NCI-H128 (cell line): ENCODE measurements at regions not wholly inside any gene's neighbourhood (a gene's known extent, or its start where the extent isn't known, plus 50 kb on each side); places are given as distances from the start of the nearest gene placed in this dataset.
"Not testable (repeated sequence)": the region's sequence is repeated elsewhere in the genome, so short reads cannot be mapped to it uniquely, and the experiment has no call there.

Experiments
- DNase-seq: peaks from one replicate; lab custom pipeline; 2025; ENCODE audit not compliant: unreplicated experiment; lab: John Stamatoyannopoulos, UW

DNA sequence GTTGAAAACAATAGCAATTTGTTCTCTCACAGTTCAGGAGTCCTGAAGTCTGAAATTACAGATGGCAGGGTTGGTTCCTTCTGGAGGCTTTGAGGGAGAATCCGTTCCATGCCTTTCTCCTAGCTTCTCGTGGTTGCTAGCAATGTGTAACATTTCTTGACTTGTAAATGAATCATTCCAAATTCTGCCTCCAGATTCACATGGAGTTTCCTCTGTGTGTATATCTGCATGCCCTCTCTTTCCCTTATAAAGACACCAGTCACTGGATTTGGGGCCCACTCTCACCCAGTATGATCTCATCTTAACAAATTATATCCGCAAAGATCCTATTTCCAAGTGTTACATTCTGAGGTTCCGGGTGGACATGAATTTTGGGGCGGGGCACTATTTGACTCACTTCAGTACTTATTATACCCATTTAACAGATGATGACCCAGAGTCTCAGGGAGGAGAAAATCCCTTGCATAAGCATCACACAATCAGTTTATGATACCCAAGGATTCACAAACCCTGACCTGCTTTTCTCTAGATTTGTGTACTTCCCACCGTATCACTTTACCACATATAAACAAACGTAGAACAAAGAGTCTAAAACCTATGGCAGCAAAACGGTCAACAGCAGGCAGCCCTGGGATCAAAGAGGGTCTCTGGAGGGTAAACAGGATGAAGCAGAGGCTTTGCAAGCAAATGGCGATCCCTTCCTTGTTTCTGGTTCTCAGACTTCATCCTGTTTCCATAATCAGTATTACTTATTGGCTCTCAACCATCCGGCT lies 93.7 kb downstream of the C9orf152 start:
- DNase-seq = no peak

DNA sequence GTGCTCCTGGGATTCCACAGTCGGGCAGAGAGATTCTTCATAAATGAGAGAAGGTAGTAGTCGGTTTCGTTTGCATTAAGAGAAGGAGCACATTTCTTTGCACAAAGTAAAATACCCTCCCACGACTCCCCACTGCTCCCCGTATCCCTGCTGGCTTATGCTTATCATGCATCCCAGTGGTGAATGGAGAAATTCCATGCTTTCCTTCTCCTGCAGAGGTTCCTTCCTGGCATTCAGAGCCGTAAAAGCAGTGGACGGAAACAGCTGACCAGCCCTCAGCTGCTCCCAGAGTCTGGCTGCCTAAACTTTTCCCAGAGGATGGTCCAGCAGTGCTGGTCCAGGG lies 93.1 kb downstream of the C9orf152 start:
- no peak for DNase-seq

GRCh38 chr9:110115341-110115820 lies 92.6 kb downstream of the C9orf152 start:
- no peak for DNase-seq

- no peak for DNase-seq
Observed at GRCh38 chr9:110115826-110116542, 92.0 kb downstream of the C9orf152 start.

- no peak for DNase-seq
Observed at GRCh38 chr9:110116543-110116885, 91.4 kb downstream of the C9orf152 start.

- DNase-seq = no peak
Observed at GRCh38 chr9:110121170-110121569, 86.8 kb downstream of the C9orf152 start.

GRCh38 chr9:110123341-110124095 lies 84.4 kb downstream of the C9orf152 start:
- no peak for DNase-seq

GRCh38 chr9:110124439-110124838 lies 83.5 kb downstream of the C9orf152 start:
- DNase-seq = no peak

DNA sequence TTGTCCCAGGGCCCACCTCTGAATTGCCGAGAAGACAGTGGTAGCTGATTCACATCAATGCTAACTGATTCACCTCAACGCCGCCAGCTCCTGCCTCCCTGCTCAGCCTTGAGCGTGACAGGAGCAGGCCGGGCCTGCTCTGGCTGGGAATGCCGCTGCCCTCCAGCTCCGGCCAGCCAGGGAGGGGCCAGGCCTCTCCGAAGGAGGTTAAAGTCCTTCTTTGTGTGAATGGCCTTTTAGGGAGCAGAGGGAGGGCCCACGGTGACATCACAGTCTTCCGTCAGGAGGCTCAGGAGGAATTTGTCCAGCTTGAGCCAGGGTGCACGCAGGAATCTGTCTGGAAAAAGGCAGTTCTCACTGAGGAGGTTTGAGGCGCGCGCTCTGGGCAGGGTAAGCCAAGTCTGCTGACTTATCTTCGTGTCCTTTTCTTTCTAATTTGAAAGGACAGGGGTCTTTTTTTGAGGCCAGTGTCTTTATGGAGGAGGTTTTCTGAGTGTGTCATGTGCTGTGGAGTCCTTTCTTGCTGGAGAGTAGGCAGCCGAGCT lies 82.7 kb downstream of the C9orf152 start:
- DNase-seq = no peak

DNA sequence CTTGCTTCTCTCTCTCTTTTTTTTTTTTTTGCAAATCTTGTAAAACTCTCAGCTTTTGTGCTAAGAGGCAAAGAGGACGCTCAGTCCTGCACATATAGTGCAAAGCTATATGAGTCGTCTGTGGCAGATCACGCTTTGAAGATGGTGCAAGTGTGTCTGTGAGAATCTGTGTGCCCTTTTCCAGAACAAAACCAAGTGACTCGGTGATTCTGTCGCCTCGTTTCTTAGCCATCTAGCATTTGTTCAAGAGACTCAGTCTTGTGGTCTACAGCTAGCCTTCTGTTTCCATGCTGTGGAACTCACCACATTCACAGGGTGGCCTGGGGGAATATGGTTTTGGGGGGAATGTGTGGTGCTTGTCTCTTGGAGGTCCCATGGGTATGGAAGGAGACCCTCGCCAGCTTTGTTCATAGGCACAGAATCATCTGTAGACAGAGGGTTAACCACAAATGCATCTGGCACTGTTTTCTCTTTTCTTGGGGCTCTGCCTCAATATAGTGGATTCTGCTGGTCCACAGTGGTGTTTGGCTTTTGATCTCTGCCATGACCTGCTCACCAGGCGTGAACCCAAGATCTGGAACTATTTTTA lies 82.1 kb downstream of the C9orf152 start:
- no peak for DNase-seq

GRCh38 chr9:110126499-110126941 lies 81.4 kb downstream of the C9orf152 start:
- DNase-seq = no peak

DNA sequence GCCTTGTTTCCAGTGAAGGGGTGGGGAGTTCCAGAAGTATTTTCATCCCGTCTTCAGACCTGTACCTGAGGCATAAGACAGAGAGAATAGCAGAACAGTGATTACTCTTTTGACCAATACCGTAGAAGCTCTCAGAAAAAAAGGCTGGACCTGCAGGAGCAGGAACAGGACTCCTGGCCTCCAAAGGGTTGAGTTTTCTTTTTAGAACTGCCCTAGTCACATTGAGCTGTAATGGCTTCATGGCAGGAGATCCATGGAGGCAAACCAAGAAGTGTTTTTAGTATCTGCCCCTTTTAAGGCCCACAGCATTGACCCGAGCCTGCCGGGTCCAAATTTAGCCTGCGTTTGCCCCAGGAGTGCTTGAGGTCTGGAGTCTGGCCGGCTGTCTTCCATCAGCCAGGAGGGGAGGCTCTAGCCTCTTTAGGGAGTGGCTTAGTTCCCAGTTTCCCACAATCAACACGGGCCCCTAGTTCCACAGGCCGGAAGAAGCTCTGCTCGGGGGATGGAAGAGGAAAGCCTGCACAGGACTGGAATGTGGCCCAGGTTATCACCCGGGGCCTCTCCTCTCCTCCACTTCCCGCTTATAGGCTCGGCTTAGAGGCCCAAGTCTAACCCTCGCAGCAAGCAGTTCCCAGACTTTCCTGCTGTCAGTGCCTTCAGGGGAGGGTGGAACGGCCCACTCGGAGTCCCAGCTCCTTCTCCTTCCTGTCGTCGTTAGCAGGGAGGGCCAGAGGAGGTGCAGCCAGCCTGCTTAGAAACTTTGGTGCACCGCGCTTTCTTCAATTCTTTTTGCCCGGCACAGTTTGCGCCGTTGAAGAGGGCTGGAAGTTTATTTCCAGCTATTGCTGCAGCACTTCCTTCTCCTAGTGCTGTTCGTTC lies 80.7 kb downstream of the C9orf152 start:
- no peak for DNase-seq

DNA sequence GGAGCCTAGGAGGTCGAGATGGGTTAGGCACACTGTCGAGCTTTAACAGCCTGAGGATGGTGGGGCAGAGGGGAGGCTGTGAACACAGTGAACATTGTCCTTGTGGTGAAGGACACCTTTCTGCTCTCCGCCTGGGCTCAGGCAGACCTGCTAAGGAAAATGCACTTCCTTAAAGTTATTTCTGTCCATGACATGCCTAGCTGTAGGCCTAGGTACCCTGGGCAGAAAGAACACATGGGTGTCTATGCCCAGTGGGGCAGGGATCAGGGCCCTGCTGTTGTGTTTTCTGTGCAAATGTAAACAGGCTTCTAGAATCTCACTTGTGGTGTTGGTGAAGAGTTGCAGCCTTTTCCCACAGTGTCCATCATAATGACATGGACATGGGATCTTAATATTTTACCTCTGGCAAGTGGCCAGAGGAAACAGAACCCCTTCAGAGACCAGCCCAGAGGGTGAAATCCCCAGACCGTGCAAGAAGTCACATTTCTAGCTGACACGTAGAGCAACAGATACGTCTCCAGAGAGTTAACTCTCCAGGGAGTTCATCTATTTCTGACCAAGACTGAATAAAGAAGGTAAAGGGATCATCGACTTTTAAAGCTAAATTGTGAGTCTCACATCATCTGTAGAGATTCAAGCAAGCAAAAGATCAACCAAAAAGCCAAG lies 79.2 kb downstream of the C9orf152 start:
- no peak for DNase-seq

- no peak for DNase-seq
Observed at GRCh38 chr9:110129425-110129824, 78.5 kb downstream of the C9orf152 start.

DNA sequence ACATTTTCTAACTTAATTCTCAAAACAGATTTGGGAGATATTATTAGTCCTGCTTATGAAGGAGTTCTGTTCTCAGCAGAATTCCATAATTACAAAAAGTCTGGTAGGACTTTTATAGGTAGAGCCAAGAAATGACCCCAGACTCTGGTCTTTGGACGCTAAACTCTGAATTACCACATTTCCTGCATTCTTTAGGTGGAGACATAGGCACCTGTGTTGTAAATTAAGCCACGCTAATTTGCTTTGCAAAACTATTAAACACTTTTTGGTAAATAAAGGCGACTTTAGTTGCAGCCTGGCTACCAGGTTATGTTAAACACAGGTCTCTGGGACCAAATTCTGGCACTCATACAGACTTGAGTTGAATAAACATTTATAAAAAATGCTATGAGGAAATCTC lies 77.7 kb downstream of the C9orf152 start:
- DNase-seq = no peak

DNA sequence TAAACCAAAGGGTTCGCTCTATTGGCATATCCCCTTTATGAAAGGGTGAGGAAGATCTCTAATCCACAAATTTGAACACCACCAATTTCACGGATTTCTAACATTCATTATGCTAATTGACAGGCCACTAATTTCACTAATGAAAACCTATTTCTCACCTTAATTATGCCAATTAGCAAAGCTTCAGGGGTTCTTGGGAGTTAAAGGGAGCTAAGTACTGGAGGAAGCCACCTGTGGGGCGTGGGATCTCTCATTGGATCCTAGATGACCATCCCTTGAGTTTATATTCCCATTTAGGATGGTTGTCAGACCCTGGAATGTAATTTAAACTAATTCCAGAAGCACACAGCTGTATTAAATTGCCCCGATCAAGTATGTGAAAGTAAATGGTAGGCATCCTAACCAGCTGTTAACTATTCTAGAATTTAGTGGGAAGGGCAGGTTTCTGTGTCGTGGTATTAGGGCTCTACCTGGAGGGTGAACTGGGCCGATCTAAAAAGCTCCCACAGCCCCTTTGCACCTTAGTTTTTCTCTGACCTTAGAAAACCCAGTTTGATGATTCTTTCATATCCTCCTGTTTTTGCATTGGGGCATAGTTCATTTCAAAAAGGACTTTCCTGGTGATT lies 77.1 kb downstream of the C9orf152 start:
- DNase-seq = no peak

- no peak for DNase-seq
Observed at GRCh38 chr9:110131499-110131898, 76.5 kb downstream of the C9orf152 start.

DNA sequence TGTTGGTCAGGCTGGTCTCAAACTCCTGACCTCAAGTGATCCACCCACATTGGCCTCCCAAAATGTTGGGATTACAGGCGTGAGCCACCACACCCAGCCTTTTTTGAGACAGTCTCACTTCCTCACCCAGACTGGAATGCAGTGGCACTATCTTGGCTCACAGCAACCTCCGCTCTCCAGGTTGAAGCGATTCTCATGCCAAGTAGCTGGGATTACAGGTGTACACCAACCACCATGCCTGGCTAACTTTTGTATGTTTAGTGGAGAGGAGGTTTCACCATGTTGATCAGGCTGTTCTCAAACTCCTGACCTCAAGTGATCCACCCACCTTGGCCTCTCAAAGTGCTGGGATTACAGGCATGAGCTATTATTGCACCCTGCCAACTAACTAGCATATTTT lies 75.4 kb downstream of the C9orf152 start:
- not testable (repeated sequence) for DNase-seq

- no peak for DNase-seq
Observed at GRCh38 chr9:110133059-110133458, 74.9 kb downstream of the C9orf152 start.
